Endothelial cell of umbilical vein (primary cell): ENCODE measurements at regions not wholly inside any gene's neighbourhood (a gene's known extent, or its start where the extent isn't known, plus 50 kb on each side); places are given as distances from the start of the nearest gene placed in this dataset.

Experiments
- BruUV-seq: library from RNA; stranded (reverse); fragments of 400-500 nt; replicated peaks from 2 replicates; lab custom pipeline; 2021; lab: Mats Ljungman, UMichigan
- CTCF ChIA-PET: fragments of 300-600, 350-600 bp; sonication (Branson Sonifier 250); formaldehyde crosslinking; loops from one replicate; lab custom pipeline; 2021; ENCODE audit warnings: antibody characterized with exemption, inconsistent platforms; lab: Charles Lee
- POLR2A ChIA-PET: fragments of 300-600, 350-600 bp; sonication (Branson Sonifier 250); formaldehyde crosslinking; loops from one replicate; lab custom pipeline; 2021; ENCODE audit warnings: antibody characterized with exemption, inconsistent platforms; lab: Charles Lee
- DNase-seq: peaks from one replicate; pipeline ENCODE4 v3.0.0-alpha.2; 2011; ENCODE audit warnings: low read depth, low spot score
- FAIRE-seq: peaks from 2 replicates; lab custom pipeline; 2011; peaks lifted over from hg19 to GRCh38; lab: Jason Lieb, UNC
- H2AFZ ChIP-seq: 2 replicates; pipeline ENCODE4 v1.6.0; 2012; ENCODE audit warnings: low read depth, low read length, control low read depth, inconsistent platforms
- H3K27ac ChIP-seq: 2 replicates; pipeline ENCODE4 v1.5.1; 2011; ENCODE audit warnings: low read depth, mild to moderate bottlenecking, control low read depth, low read length, moderate library complexity; ENCODE audit not compliant: insufficient read depth
- H3K27me3 ChIP-seq, 2 experiments: 2 replicates each; pipeline versions ENCODE4 v1.6.0 to v1.6.1; 2011; ENCODE audit warnings: low read length in 2 of 2, mixed read lengths in 1 of 2; ENCODE audit not compliant: control insufficient read depth in 2 of 2, insufficient read depth in 2 of 2
- H3K36me3 ChIP-seq, 2 experiments: 2 replicates in 1 of 2; 3 replicates in 1 of 2; pipeline ENCODE4 v1.5.1; 2011; ENCODE audit warnings: low read length in 2 of 2, mild to moderate bottlenecking in 1 of 2, moderate library complexity in 1 of 2; ENCODE audit not compliant: control insufficient read depth in 2 of 2, insufficient read depth in 2 of 2; ENCODE audit errors: extremely low read depth in 1 of 2
- H3K4me1 ChIP-seq: 3 replicates; pipeline ENCODE4 v1.5.1; 2011; ENCODE audit warnings: mild to moderate bottlenecking, low read length; ENCODE audit not compliant: control insufficient read depth, insufficient read depth; ENCODE audit errors: extremely low read depth
- H3K4me2 ChIP-seq: 2 replicates; pipeline ENCODE4 v1.6.1; 2011; ENCODE audit warnings: low read length, control low read depth, mixed read lengths; ENCODE audit not compliant: insufficient read depth
- H3K4me3 ChIP-seq, 3 experiments: fragments of 200-600 bp in 1 of 3; sonication (generic), shearing (Covaris generic) in 1 of 3; replicated peaks in 1 of 3; 2 replicates each; pipeline ENCODE4 v1.5.1; 2011 to 2016; ENCODE audit warnings: control low read depth in 3 of 3, low read length in 3 of 3, mild to moderate bottlenecking in 2 of 3, inconsistent platforms in 1 of 3, low read depth in 1 of 3, moderate library complexity in 1 of 3; ENCODE audit not compliant: insufficient read depth in 1 of 3
- H3K79me2 ChIP-seq: 2 replicates; pipeline ENCODE4 v1.6.0; 2012; ENCODE audit warnings: low read length, inconsistent platforms; ENCODE audit not compliant: control insufficient read depth, insufficient read depth
- H3K9ac ChIP-seq: replicated peaks from 2 replicates; pipeline ENCODE3; 2011; ENCODE audit warnings: low read length, control low read depth; ENCODE audit not compliant: insufficient read depth; ENCODE audit errors: extremely low read depth
- H3K9me1 ChIP-seq: replicated peaks from 3 replicates; pipeline ENCODE4 v1.6.0; 2011; ENCODE audit warnings: mild to moderate bottlenecking, low read length; ENCODE audit not compliant: control insufficient read depth, insufficient read depth; ENCODE audit errors: extremely low read depth
- H3K9me3 ChIP-seq: replicated peaks from 2 replicates; pipeline ENCODE4 v1.5.1; 2012; ENCODE audit warnings: low read length, inconsistent platforms; ENCODE audit not compliant: control insufficient read depth, insufficient read depth
- H4K20me1 ChIP-seq: replicated peaks from 2 replicates; pipeline ENCODE3; 2011; ENCODE audit warnings: mild to moderate bottlenecking, low read length; ENCODE audit not compliant: control insufficient read depth, insufficient read depth; ENCODE audit errors: extremely low read depth
- CTCF ChIP-seq, 2 donors: IDR thresholded peaks; 1 replicate in 1 of 2; 2 replicates in 1 of 2; pipeline ENCODE4 v1.5.1; 2011; ENCODE audit warnings: low read length in 2 of 2, mild to moderate bottlenecking in 2 of 2, moderate library complexity in 2 of 2, control low read depth in 1 of 2, inconsistent platforms in 1 of 2, low read depth in 1 of 2; ENCODE audit not compliant: insufficient read depth in 1 of 2; ENCODE audit errors: extremely low read depth in 1 of 2
- EZH2 ChIP-seq: IDR thresholded peaks from 2 replicates; pipeline ENCODE4 v1.6.1; 2012; ENCODE audit warnings: borderline replicate concordance, low read depth, mild to moderate bottlenecking, moderate library complexity, low read length, inconsistent platforms; ENCODE audit not compliant: severe bottlenecking
- FOS ChIP-seq: IDR thresholded peaks from 2 replicates; pipeline ENCODE4 v1.6.1; 2011; ENCODE audit warnings: mild to moderate bottlenecking, low read length, moderate library complexity, borderline replicate concordance; ENCODE audit not compliant: insufficient read depth
- JUN ChIP-seq: IDR thresholded peaks from 2 replicates; pipeline ENCODE4 v1.6.1; 2011; ENCODE audit warnings: borderline replicate concordance, low read depth; ENCODE audit not compliant: insufficient read length, insufficient read depth
- MAX ChIP-seq: IDR thresholded peaks from 2 replicates; pipeline ENCODE4 v1.6.1; 2011; ENCODE audit not compliant: insufficient read depth, insufficient read length
- MYC ChIP-seq: IDR thresholded peaks from one replicate; pipeline ENCODE4 v1.6.1; 2011; ENCODE audit warnings: mild to moderate bottlenecking, low read depth, low read length
- dilution Hi-C: fragments of 300-500 bp; cut with MboI; formaldehyde crosslinking; loops from one replicate; pipeline ENCODE4 v1.15.0; 2019; ENCODE audit warnings: low sequenced_read_pairs; ENCODE audit not compliant: extremely low pct_ligation_motif_present
- intact Hi-C: fragments of 100-400 bp; cut with micrococcal nuclease; formaldehyde crosslinking; loops from one replicate; pipeline ENCODE4 v1.10.0; 2022

GRCh38 chr14:47843236-47843635 lies 167.8 kb upstream of the MDGA2 start:
- TF ChIP-seq FOS (no peak), MYC (no peak), JUN (no peak), MAX (no peak), EZH2 (no peak)
- no peaks in the 10 kb centered on the region for H3K4me1 ChIP-seq
- no peak overlapping the region for H3K4me3 ChIP-seq
- dilution Hi-C loops (no loop called here), intact Hi-C loops (no loop called here)
- no peaks in the 10 kb centered on the region for H3K27me3 ChIP-seq
- ChIA-PET CTCF (no interaction called here), POLR2A (no interaction called here)
- no peaks in the 10 kb centered on the region for H3K9me3 ChIP-seq
- no peak overlapping the region for H3K9ac ChIP-seq
- no peak overlapping the region for H3K4me2 ChIP-seq
- H3K9me1 ChIP-seq = no peaks in the 10 kb centered on the region
- no peak overlapping the region for H3K27ac ChIP-seq
- H3K79me2 ChIP-seq = no peaks in the 10 kb centered on the region
- no peaks in the 10 kb centered on the region for H3K36me3 ChIP-seq
- DNase-seq (no peak), FAIRE-seq (no peak)
- no peak overlapping the region for H2AFZ ChIP-seq
- no TSS peak for BruUV-seq
- H4K20me1 ChIP-seq = no peaks in the 10 kb centered on the region

GRCh38 chr14:47833011-47833410 lies 157.6 kb upstream of the MDGA2 start:
- no TSS peak for BruUV-seq
- TF ChIP-seq MAX (no peak), CTCF (IDR thresholded peaks at IDR 0.05; ENCODE audit: extremely low read depth in 1 of 2, insufficient read depth in 1 of 2, low read depth in 1 of 2, low read length in 2 of 2) (no peak), FOS (no peak), JUN (no peak)

More at GRCh38 chr14:47833011-47833410, 157.6 kb upstream of the MDGA2 start:
- Histone ChIP-seq H3K9ac (no peak overlapping the region), H3K36me3 (no peaks in the 10 kb centered on the region), H2AFZ (no peak overlapping the region), H3K27ac (no peak overlapping the region), H3K4me2 (no peak overlapping the region), H3K9me1 (no peaks in the 10 kb centered on the region), H3K79me2 (no peaks in the 10 kb centered on the region), H3K4me1 (no peaks in the 10 kb centered on the region), H3K27me3 (no peaks in the 10 kb centered on the region), H4K20me1 (no peaks in the 10 kb centered on the region), H3K9me3 (peaks cover 3% of the 10 kb centered on the region), H3K4me3 (no peak overlapping the region)
- dilution Hi-C loops = no loop called here
- intact Hi-C loops = no loop called here
- ChIA-PET CTCF (no interaction called here), POLR2A (no interaction called here)
- DNase-seq (no peak), FAIRE-seq (no peak)
